ENCODE measurements at regions not wholly inside any gene's neighbourhood (a gene's known extent, or its start where the extent isn't known, plus 50 kb on each side); places are given as distances from the start of the nearest gene placed in this dataset.

DNA sequence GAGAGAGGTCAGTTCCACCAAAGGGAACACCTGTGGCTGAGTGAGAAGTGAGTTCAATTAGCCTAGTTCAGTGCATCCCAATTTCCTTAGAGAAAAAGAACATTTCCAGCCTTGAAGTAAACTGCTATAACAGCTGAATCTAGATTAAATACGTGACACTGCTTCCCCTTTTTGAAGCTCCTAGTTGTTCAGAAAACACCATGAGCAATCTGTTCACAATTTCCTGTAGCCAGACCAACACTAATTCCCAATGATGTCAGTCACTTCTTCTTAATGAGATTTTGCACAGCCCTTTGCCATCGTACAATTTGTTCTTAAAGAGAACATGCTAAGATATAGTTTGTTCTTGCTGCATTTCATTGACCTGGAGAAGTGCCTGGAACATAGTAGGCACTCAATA is 144.6 kb upstream of the EDNRA start:
- TF ChIP-seq, protein P1, sequence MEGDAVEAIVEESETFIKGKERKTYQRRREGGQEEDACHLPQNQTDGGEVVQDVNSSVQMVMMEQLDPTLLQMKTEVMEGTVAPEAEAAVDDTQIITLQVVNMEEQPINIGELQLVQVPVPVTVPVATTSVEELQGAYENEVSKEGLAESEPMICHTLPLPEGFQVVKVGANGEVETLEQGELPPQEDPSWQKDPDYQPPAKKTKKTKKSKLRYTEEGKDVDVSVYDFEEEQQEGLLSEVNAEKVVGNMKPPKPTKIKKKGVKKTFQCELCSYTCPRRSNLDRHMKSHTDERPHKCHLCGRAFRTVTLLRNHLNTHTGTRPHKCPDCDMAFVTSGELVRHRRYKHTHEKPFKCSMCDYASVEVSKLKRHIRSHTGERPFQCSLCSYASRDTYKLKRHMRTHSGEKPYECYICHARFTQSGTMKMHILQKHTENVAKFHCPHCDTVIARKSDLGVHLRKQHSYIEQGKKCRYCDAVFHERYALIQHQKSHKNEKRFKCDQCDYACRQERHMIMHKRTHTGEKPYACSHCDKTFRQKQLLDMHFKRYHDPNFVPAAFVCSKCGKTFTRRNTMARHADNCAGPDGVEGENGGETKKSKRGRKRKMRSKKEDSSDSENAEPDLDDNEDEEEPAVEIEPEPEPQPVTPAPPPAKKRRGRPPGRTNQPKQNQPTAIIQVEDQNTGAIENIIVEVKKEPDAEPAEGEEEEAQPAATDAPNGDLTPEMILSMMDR (IDR thresholded peaks at IDR 0.05; ENCODE audit: insufficient read depth, low read length, poor library complexity, severe bottlenecking), result no peak
- TF ChIP-seq EZH2phosphoT487 (conservative IDR thresholded peaks at IDR 0.05; ENCODE audit: low read length), result no peak

Measured in SU-DHL-6 (cell line).